SU-DHL-6 (cell line): ENCODE measurements at regions not wholly inside any gene's neighbourhood (a gene's known extent, or its start where the extent isn't known, plus 50 kb on each side); places are given as distances from the start of the nearest gene placed in this dataset.

ENCODE experiments used
- H2AFZ ChIP-seq: fragments of 200-600 bp; sonication (generic); 2 replicates; pipeline ENCODE4 v1.6.1; 2014; ENCODE audit warnings: low read depth, mild to moderate bottlenecking, moderate library complexity, mixed read lengths, antibody characterized with exemption, low read length; ENCODE audit not compliant: severe bottlenecking
- H3F3A ChIP-seq: fragments of 200-600 bp; shearing (Covaris generic); 2 replicates; pipeline ENCODE4 v1.6.0; 2016; ENCODE audit warnings: antibody characterized with exemption, mild to moderate bottlenecking; ENCODE audit not compliant: insufficient read depth
- H3K27ac ChIP-seq: fragments of 200-600 bp; sonication (generic); 2 replicates; pipeline ENCODE4 v1.5.1; 2016; ENCODE audit warnings: low read depth, mild to moderate bottlenecking, low read length, moderate library complexity, mixed read lengths
- H3K27me3 ChIP-seq: fragments of 200-600 bp; sonication (generic), shearing (Covaris generic); 2 replicates; pipeline ENCODE4 v1.6.0; 2014; ENCODE audit warnings: mild to moderate bottlenecking, low read length
- H3K36me3 ChIP-seq: fragments of 200-600 bp; sonication (generic); 2 replicates; pipeline ENCODE4 v1.6.1; 2014; ENCODE audit warnings: mild to moderate bottlenecking, low read length, mixed read lengths
- H3K4me2 ChIP-seq: fragments of 300-600, 200-600 bp; shearing (Covaris generic), sonication (generic); 2 replicates; pipeline ENCODE4 v1.6.0; 2014; ENCODE audit warnings: low read length, low read depth, mild to moderate bottlenecking; ENCODE audit not compliant: poor library complexity, severe bottlenecking
- H3K4me3 ChIP-seq: fragments of 200-600 bp; sonication (generic); 2 replicates; pipeline ENCODE4 v1.5.1; 2014; ENCODE audit warnings: antibody characterized with exemption, low read length, mild to moderate bottlenecking, mixed read lengths; ENCODE audit not compliant: insufficient read depth, poor library complexity, severe bottlenecking
- H3K79me2 ChIP-seq: fragments of 200-600 bp; sonication (generic); 2 replicates; pipeline ENCODE4 v1.6.1; 2014; ENCODE audit warnings: mild to moderate bottlenecking, low read length, moderate library complexity; ENCODE audit not compliant: insufficient read depth
- H3K9ac ChIP-seq: fragments of 200-600 bp; sonication (generic); 2 replicates; pipeline ENCODE4 v1.7.0; 2014; ENCODE audit warnings: mild to moderate bottlenecking, low read length
- H3K9me2 ChIP-seq: fragments of 200-600 bp; sonication (generic); replicated peaks from 2 replicates; pipeline ENCODE4 v1.6.1; 2014; ENCODE audit warnings: low read length; ENCODE audit not compliant: insufficient read depth
- H3K9me3 ChIP-seq: fragments of 200-600 bp; sonication (generic); 2 replicates; pipeline ENCODE4 v1.6.1; 2014; ENCODE audit warnings: low read length, mixed read lengths; ENCODE audit not compliant: insufficient read depth
- H4K20me1 ChIP-seq: fragments of 200-600 bp; sonication (generic); 2 replicates; pipeline ENCODE4 v1.6.1; 2014; ENCODE audit warnings: low read depth, mild to moderate bottlenecking, antibody characterized with exemption, low read length, moderate library complexity, mixed read lengths
- EZH2phosphoT487 ChIP-seq: fragments of 200-600 bp; sonication (generic), shearing (Covaris generic); conservative IDR thresholded peaks from 2 replicates; pipeline ENCODE4 v1.6.1; 2018; ENCODE audit warnings: mild to moderate bottlenecking, antibody characterized with exemption, low read length, moderate library complexity, mixed read lengths
- TF ChIP-seq, protein P1 (sequence below): fragments of 200-600 bp; sonication (generic); IDR thresholded peaks from one replicate; pipeline ENCODE4 v1.5.1; 2017; ENCODE audit warnings: antibody characterized with exemption, mild to moderate bottlenecking, low read length, moderate library complexity; ENCODE audit not compliant: insufficient read depth, poor library complexity, severe bottlenecking

DNA sequence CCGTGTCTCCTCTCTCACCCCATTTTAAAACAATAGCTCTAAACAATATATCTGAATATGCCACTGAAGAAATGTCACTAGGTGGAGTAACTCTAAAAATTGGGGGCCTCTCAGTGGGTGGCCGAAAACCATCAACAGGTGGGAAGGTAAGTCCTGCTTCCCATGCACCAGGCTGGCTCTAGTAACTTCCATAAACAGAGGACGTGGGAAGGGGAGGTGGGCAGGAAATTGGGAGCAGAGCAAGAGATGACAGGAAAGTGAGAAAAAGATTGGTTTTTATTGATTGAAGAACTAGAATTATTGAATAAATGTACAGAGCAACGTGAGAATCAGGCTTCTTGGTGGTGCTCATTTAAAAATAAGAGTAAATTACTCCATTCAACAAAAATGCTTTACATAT lies 170.4 kb downstream of the SOCS6 start:
- H3F3A ChIP-seq: no peaks in the 10 kb centered on the region
- no peak overlapping the region for H3K4me2 ChIP-seq
- no peaks in the 10 kb centered on the region for H3K9me3 ChIP-seq
- no peaks in the 10 kb centered on the region for H3K27me3 ChIP-seq
- TF ChIP-seq EZH2phosphoT487: no peak
- TF ChIP-seq, protein P1, sequence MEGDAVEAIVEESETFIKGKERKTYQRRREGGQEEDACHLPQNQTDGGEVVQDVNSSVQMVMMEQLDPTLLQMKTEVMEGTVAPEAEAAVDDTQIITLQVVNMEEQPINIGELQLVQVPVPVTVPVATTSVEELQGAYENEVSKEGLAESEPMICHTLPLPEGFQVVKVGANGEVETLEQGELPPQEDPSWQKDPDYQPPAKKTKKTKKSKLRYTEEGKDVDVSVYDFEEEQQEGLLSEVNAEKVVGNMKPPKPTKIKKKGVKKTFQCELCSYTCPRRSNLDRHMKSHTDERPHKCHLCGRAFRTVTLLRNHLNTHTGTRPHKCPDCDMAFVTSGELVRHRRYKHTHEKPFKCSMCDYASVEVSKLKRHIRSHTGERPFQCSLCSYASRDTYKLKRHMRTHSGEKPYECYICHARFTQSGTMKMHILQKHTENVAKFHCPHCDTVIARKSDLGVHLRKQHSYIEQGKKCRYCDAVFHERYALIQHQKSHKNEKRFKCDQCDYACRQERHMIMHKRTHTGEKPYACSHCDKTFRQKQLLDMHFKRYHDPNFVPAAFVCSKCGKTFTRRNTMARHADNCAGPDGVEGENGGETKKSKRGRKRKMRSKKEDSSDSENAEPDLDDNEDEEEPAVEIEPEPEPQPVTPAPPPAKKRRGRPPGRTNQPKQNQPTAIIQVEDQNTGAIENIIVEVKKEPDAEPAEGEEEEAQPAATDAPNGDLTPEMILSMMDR: no peak
- H3K79me2 ChIP-seq: no peaks in the 10 kb centered on the region
- H3K27ac ChIP-seq: no peak overlapping the region
- no peaks in the 10 kb centered on the region for H3K36me3 ChIP-seq
- H3K4me3 ChIP-seq: no peak overlapping the region
- H3K9ac ChIP-seq: no peak overlapping the region
- no peaks in the 10 kb centered on the region for H4K20me1 ChIP-seq
- no peaks in the 10 kb centered on the region for H3K9me2 ChIP-seq
- no peak overlapping the region for H2AFZ ChIP-seq

DNA sequence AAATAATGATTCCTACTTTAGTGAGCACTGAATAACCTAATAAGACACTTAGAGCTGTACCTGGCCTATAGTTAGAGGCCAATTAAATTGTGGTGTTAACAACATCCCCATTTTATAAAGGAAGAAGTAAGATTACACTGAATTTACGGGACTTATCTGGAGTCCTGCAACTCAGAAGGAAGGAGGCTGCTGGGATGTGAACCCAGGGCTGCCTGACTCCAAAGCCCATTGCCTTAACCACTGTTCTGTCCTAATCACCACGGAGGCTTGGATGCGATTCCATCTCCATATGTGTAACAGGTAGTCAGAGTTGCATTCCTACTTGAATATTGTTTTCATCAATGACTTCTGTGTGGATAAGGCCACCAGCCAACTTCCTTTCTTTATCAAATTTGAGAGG lies 168.9 kb downstream of the SOCS6 start:
- Histone ChIP-seq H3K9ac (no peak overlapping the region), H4K20me1 (no peaks in the 10 kb centered on the region), H3K4me2 (no peak overlapping the region), H3K4me3 (no peak overlapping the region), H2AFZ (no peak overlapping the region), H3K27me3 (no peaks in the 10 kb centered on the region), H3K9me2 (no peaks in the 10 kb centered on the region), H3F3A (no peaks in the 10 kb centered on the region), H3K36me3 (no peaks in the 10 kb centered on the region), H3K27ac (no peak overlapping the region), H3K79me2 (no peaks in the 10 kb centered on the region), H3K9me3 (no peaks in the 10 kb centered on the region)
- TF ChIP-seq EZH2phosphoT487: no peak
- TF ChIP-seq, protein P1: no peak

DNA sequence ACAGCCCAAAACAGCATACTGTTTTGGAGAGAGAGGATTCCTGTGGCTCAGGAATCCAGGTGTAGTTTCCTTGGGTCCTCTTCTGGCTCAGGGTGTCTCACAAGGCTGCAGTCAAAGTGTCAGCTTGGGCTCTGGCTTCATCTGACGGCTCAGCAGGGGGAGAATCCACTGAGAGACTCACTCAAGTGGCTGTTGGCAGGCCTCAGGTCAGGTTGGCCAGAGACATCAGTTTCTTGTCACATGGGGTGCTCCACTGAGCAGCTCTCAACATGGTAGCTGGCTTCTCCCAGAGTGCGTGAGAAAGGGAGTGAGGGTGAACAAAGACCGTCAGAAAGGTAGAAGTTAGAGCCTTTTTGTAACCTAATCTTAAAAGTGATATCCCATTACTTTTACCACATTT lies 168.4 kb downstream of the SOCS6 start:
- no peaks in the 10 kb centered on the region for H3K9me3 ChIP-seq
- no peaks in the 10 kb centered on the region for H3F3A ChIP-seq
- no peaks in the 10 kb centered on the region for H3K9me2 ChIP-seq
- no peaks in the 10 kb centered on the region for H4K20me1 ChIP-seq
- H3K4me2 ChIP-seq: no peak overlapping the region
- H3K4me3 ChIP-seq: no peak overlapping the region
- no peak overlapping the region for H3K9ac ChIP-seq
- no peak overlapping the region for H3K27ac ChIP-seq
- no peaks in the 10 kb centered on the region for H3K36me3 ChIP-seq
- no peaks in the 10 kb centered on the region for H3K79me2 ChIP-seq
- no peak overlapping the region for H2AFZ ChIP-seq
- H3K27me3 ChIP-seq: no peaks in the 10 kb centered on the region
- TF ChIP-seq EZH2phosphoT487: no peak

DNA sequence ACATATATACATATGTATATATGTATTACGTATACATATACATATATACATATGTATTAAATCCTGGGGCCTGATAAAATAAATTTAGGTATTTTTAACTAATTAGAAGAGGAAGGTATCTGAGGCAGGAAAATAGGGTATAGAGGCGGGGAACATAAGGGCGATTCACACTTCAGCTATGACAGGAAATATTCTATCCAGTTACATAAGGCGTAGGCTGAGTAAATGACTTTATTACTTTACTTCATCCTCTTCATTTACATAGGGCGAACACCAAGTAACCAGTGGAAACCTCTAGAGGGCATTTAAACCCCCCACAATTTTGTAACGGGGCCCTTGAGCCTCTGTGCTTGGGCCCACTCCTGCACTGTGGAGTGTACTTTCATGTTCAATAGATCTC lies 167.5 kb downstream of the SOCS6 start:
- Histone ChIP-seq H3K36me3 (no peaks in the 10 kb centered on the region), H3K9me3 (no peaks in the 10 kb centered on the region), H3K9ac (no peak overlapping the region), H3K9me2 (no peaks in the 10 kb centered on the region), H3K27ac (no peak overlapping the region), H3K4me3 (no peak overlapping the region), H3K27me3 (no peaks in the 10 kb centered on the region), H2AFZ (no peak overlapping the region), H3K79me2 (no peaks in the 10 kb centered on the region), H4K20me1 (no peaks in the 10 kb centered on the region), H3F3A (no peaks in the 10 kb centered on the region), H3K4me2 (no peak overlapping the region)
- TF ChIP-seq, protein P1: no peak
- no peak for TF ChIP-seq EZH2phosphoT487
